Activated B cell treated with CpG ODN at 0.5 μM for 24 hours (primary cell): ENCODE measurements at regions not wholly inside any gene's neighbourhood (a gene's known extent, or its start where the extent isn't known, plus 50 kb on each side); places are given as distances from the start of the nearest gene placed in this dataset.

Experiments used
- ATAC-seq: fragments of 200-7000 bp; cut with Tn5 transposase; one replicate; pipeline ENCODE4 v1.10.0; 2021; ENCODE audit warnings: low read depth, mild to moderate bottlenecking, moderate library complexity
- CTCF ChIA-PET: fragments of 350-600 bp; sonication (Branson Sonifier 250); formaldehyde crosslinking; loops from one replicate; lab custom pipeline; 2021; ENCODE audit warnings: antibody characterized with exemption; lab: Charles Lee
- POLR2A ChIA-PET: fragments of 350-600 bp; sonication (Branson Sonifier 250); formaldehyde crosslinking; loops from one replicate; lab custom pipeline; 2021; ENCODE audit warnings: antibody characterized with exemption; lab: Charles Lee
- DNase-seq: peaks from one replicate; pipeline ENCODE4 v3.0.0; 2022
- H3K27ac Mint-ChIP-seq: one replicate; pipeline ENCODE4 v1.8.0; 2020; ENCODE audit warnings: mixed read lengths
- H3K27me3 Mint-ChIP-seq: one replicate; pipeline ENCODE4 v1.8.0; 2021; ENCODE audit warnings: mixed read lengths
- H3K36me3 Mint-ChIP-seq: one replicate; pipeline ENCODE4 v1.8.0; 2021; ENCODE audit warnings: low read depth, mixed read lengths
- H3K4me1 Mint-ChIP-seq: one replicate; pipeline ENCODE4 v1.8.0; 2021; ENCODE audit warnings: mixed read lengths
- H3K4me3 Mint-ChIP-seq: one replicate; pipeline ENCODE4 v1.8.0; 2020; ENCODE audit warnings: mild to moderate bottlenecking, mixed read lengths
- H3K9me3 Mint-ChIP-seq: one replicate; pipeline ENCODE4 v1.8.0; 2020; ENCODE audit warnings: mixed read lengths
- CTCF ChIP-seq: fragments of 200-600 bp; IDR thresholded peaks from one replicate; pipeline ENCODE4 v1.8.0; 2022; ENCODE audit warnings: antibody characterized with exemption, mild to moderate bottlenecking
- intact Hi-C: fragments of 100-400 bp; cut with micrococcal nuclease; formaldehyde crosslinking; loops from one replicate; pipeline ENCODE4 v1.15.1; 2024

GRCh38 chr2:64379186-64379585 lies 74.8 kb upstream of the LGALSL start:
- Mint-ChIP-seq H3K27ac (no peak overlapping the region), H3K4me3 (no peak overlapping the region), H3K9me3 (no peaks in the 10 kb centered on the region), H3K27me3 (peaks cover 7% of the 10 kb centered on the region), H3K36me3 (no peaks in the 10 kb centered on the region), H3K4me1 (no peaks in the 10 kb centered on the region)
- no peak for TF ChIP-seq CTCF
- POLR2A ChIA-PET, result no interaction called here
- intact Hi-C loops, result no loop called here
- no peak for ATAC-seq
- DNase-seq, result no peak
- CTCF ChIA-PET, result no interaction called here

GRCh38 chr2:64380853-64381527 lies 73.0 kb upstream of the LGALSL start:
- H3K27me3 Mint-ChIP-seq, result peaks cover 7% of the 10 kb centered on the region
- intact Hi-C loops, result no loop called here

GRCh38 chr2:64383016-64383591 lies 70.9 kb upstream of the LGALSL start:
- peaks cover 4% of the 10 kb centered on the region for H3K27me3 Mint-ChIP-seq
- ChIA-PET POLR2A (no interaction called here), CTCF (no interaction called here)
- intact Hi-C loops, result no loop called here
- no peak for DNase-seq
- no peaks in the 10 kb centered on the region for H3K4me1 Mint-ChIP-seq
- H3K36me3 Mint-ChIP-seq, result no peaks in the 10 kb centered on the region
- no peak for ATAC-seq
- H3K27ac Mint-ChIP-seq, result no peak overlapping the region
- no peak overlapping the region for H3K4me3 Mint-ChIP-seq
- H3K9me3 Mint-ChIP-seq, result no peaks in the 10 kb centered on the region
- TF ChIP-seq CTCF, result no peak

More at GRCh38 chr2:64380853-64381527, 73.0 kb upstream of the LGALSL start:
- Mint-ChIP-seq H3K4me1 (no peaks in the 10 kb centered on the region), H3K9me3 (no peaks in the 10 kb centered on the region), H3K27ac (no peak overlapping the region), H3K4me3 (no peak overlapping the region), H3K36me3 (no peaks in the 10 kb centered on the region)
- DNase-seq, result no peak
- ChIA-PET CTCF (no interaction called here), POLR2A (no interaction called here)
- no peak for ATAC-seq
- no peak for TF ChIP-seq CTCF

GRCh38 chr2:64383881-64384280 lies 70.1 kb upstream of the LGALSL start:
- ChIA-PET POLR2A (no interaction called here), CTCF (no interaction called here)
- intact Hi-C loops, result no loop called here
- Mint-ChIP-seq H3K4me3 (no peak overlapping the region), H3K9me3 (no peaks in the 10 kb centered on the region), H3K27me3 (peaks cover 2% of the 10 kb centered on the region), H3K36me3 (no peaks in the 10 kb centered on the region), H3K4me1 (no peaks in the 10 kb centered on the region), H3K27ac (no peak overlapping the region)
- DNase-seq, result no peak
- ATAC-seq, result no peak
- TF ChIP-seq CTCF, result no peak

GRCh38 chr2:64386676-64387075 lies 67.3 kb upstream of the LGALSL start:
- intact Hi-C loops, result no loop called here
- CTCF ChIA-PET, result no interaction called here

More at GRCh38 chr2:64386676-64387075, 67.3 kb upstream of the LGALSL start:
- DNase-seq (no peak), ATAC-seq (no peak)
- H3K4me1 Mint-ChIP-seq, result no peaks in the 10 kb centered on the region
- H3K36me3 Mint-ChIP-seq, result peaks cover 5% of the 10 kb centered on the region
- TF ChIP-seq CTCF, result no peak
- POLR2A ChIA-PET, result no interaction called here
- H3K9me3 Mint-ChIP-seq, result peaks cover 3% of the 10 kb centered on the region
- H3K27ac Mint-ChIP-seq, result no peak overlapping the region
- no peak overlapping the region for H3K4me3 Mint-ChIP-seq
- H3K27me3 Mint-ChIP-seq, result no peaks in the 10 kb centered on the region
